Stimulated activated naive CD8-positive, alpha-beta T cell treated with anti-CD3 and anti-CD28 coated beads, Interleukin-15, amount 100 ng/mL, for 72 hours (primary cell): ENCODE measurements at regions not wholly inside any gene's neighbourhood (a gene's known extent, or its start where the extent isn't known, plus 50 kb on each side); places are given as distances from the start of the nearest gene placed in this dataset.
A peak's percentile ranks its signal among the peaks of the same experiment; 100 is the strongest.

Source experiments
- ATAC-seq: fragments of 150-1000 bp; cut with Tn5 transposase; 2 replicates; pipeline ENCODE4 v1.10.0; 2021; ENCODE audit warnings: mild to moderate bottlenecking, moderate library complexity
- DNase-seq, 2 donors: peaks; one replicate each; pipeline ENCODE4 v3.0.0; 2021 to 2022
- H3K27ac Mint-ChIP-seq, 2 donors: one replicate each; pipeline ENCODE4 v1.8.0; 2022; ENCODE audit warnings: mild to moderate bottlenecking in 2 of 2, mixed read lengths in 2 of 2, moderate library complexity in 2 of 2
- H3K27me3 Mint-ChIP-seq: one replicate; pipeline ENCODE4 v1.8.0; 2022; ENCODE audit warnings: mixed read lengths
- H3K4me1 Mint-ChIP-seq: one replicate; pipeline ENCODE4 v1.8.0; 2022; ENCODE audit warnings: mild to moderate bottlenecking, mixed read lengths
- H3K4me3 Mint-ChIP-seq, 2 donors: one replicate each; pipeline ENCODE4 v1.8.0; 2022; ENCODE audit warnings: mild to moderate bottlenecking in 2 of 2, mixed read lengths in 2 of 2, moderate library complexity in 1 of 2
- H3K9me3 Mint-ChIP-seq, 2 donors: one replicate each; pipeline ENCODE4 v1.8.0; 2022; ENCODE audit warnings: mixed read lengths in 2 of 2

DNA sequence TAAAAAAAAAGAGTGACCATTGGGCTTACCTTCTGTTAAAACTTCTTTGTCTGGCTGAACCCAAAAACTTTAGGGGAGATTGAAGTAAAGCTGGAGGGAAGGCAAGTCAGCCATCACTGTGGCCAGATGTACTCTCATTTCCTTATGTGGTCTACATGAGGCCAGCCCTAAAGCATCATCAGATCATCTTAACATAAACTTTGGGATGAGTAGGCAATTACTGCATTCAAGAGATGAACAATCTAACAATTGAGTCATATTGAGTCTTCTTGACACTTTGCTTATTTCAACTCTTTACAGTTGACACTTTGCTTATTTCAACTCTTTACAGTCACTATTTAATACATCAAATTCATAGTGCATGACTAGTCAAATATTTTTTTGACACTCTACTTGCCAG is 155.6 kb downstream of the QPCT start:
- H3K27me3 Mint-ChIP-seq, result peaks cover 8% of the 10 kb centered on the region
- no peaks in the 10 kb centered on the region for H3K4me1 Mint-ChIP-seq
- DNase-seq (no peak), ATAC-seq (peak; percentile 75)
- peaks cover 13 to 14% of the 10 kb centered on the region in 2 donors for H3K9me3 Mint-ChIP-seq
- H3K4me3 Mint-ChIP-seq, result no peak overlapping the region
- H3K27ac Mint-ChIP-seq, result no peak overlapping the region

DNA sequence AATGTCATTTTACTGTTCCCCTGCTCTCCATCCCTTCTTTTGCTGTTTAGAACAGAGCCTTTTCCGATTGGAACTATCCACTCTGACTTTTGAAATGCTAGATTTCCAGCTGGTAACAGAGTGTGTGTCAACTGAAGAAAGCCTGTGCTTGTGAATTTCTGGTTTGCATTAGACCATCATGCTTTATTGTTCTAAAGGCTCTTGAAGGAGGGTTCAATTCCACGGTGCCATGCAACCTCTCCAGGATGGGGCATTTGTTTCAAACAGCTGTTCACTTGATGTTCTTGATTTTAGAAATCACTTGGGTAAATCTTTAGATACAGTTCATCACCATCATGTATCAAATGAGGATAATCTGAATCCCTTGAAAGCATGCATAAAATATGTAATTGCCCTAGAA is 156.7 kb downstream of the QPCT start:
- H3K27me3 Mint-ChIP-seq, result peaks cover 8% of the 10 kb centered on the region
- DNase-seq, result no peak
- peaks cover 4 to 7% of the 10 kb centered on the region in 2 donors for H3K9me3 Mint-ChIP-seq
- no peak overlapping the region for H3K4me3 Mint-ChIP-seq
- H3K27ac Mint-ChIP-seq, result no peak overlapping the region
- H3K4me1 Mint-ChIP-seq, result no peaks in the 10 kb centered on the region
- no peak for ATAC-seq

DNA sequence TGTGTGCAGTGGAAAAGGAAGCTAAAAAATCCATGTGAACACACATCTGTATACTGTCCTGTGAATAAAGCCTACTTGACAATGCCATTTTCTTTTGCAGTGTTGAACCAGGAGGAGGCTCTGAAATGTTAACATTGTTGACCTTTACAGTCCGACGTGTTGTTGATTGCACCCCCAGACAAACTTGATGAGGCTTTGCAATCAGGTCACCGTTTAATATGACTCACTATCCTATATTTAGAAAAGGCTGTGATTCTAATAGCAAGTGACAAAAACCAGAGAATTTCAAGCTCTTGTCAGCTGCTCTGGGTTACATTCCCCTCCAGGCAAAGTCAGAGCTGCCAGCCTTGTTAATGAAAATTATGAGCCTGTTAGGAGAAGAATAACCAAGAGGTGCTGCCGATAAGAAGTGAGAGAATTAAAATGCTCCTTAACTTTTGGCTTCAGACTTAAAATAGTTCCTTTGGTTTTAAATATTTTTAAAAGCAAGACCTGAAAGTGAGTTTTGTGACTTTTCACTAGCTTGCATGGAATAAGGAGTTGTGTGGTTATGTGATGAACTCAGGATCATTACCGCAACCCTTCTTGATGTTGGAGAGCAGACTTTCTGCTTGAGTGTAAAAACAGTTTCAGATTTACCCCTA is 162.1 kb downstream of the QPCT start:
- DNase-seq (no peak), ATAC-seq (no peak)
- no peaks in the 10 kb centered on the region for H3K4me1 Mint-ChIP-seq
- no peak overlapping the region for H3K27ac Mint-ChIP-seq
- no peak overlapping the region for H3K4me3 Mint-ChIP-seq
- H3K27me3 Mint-ChIP-seq, result peaks cover 7% of the 10 kb centered on the region
- no peaks in the 10 kb centered on the region for H3K9me3 Mint-ChIP-seq

DNA sequence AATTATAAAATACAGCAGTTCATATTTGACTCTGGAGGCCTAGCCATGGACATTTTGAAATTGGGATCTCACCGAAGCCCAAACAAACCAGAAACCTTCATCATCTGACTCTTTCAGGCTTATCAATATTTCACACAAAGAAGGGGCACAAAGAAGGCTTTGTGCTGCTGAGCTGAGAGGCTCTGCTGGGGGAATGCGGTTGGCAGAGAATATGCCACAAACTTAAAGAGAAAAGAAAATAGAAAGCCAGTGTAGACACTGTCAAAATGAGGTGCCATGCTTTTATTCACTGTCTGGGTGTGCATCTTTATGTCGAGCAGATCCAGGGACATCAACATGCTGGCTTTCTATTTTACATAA is 162.6 kb downstream of the QPCT start:
- Mint-ChIP-seq H3K4me1 (no peaks in the 10 kb centered on the region), H3K9me3 (no peaks in the 10 kb centered on the region), H3K27ac (no peak overlapping the region), H3K4me3 (no peak overlapping the region), H3K27me3 (peaks cover 2% of the 10 kb centered on the region)
- no peak for ATAC-seq
- DNase-seq, result no peak

DNA sequence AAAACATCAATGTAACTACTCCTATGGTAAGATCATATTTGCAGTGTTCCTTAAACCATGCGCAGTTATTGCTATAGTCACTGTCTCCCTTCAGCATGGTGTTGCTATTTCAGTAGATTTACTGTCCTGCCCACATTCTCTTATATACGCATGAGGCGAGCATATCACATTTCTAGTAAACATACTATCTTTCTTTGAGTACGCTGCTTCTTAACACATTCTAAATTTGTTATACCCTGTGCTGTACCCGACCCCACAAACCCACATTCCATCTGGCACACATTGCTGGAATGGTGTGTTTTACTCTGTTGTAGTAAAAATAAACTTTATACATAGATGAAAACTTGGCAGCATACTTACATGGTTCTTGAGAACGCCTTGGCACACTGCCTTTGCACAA is 163.3 kb downstream of the QPCT start:
- Mint-ChIP-seq H3K27ac (no peak overlapping the region), H3K27me3 (no peaks in the 10 kb centered on the region), H3K4me1 (no peaks in the 10 kb centered on the region), H3K9me3 (no peaks in the 10 kb centered on the region), H3K4me3 (no peak overlapping the region)
- no peak for ATAC-seq
- no peak for DNase-seq

DNA sequence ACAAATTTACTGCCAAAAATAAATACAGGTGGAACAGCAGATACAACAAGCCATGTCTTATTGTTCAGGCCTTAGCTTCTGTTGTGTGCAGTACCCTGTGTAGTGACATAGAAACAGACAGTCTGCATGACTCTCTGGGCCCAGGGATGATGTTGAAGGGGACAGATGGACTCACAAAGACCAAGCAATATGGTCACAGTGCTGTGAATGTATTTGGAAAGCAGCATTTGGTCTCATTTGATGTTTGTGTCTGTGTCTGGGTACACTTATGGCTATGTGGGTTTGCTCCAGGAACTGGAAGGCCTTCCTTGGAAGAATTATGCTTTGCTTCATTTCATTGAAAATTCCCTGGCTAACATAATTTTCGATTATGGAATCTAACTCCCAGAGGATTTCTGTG is 158.5 kb downstream of the CDC42EP3 start:
- Mint-ChIP-seq H3K9me3 (no peaks in the 10 kb centered on the region), H3K27me3 (no peaks in the 10 kb centered on the region), H3K27ac (no peak overlapping the region), H3K4me3 (no peak overlapping the region), H3K4me1 (no peaks in the 10 kb centered on the region)
- DNase-seq, result no peak
- ATAC-seq, result no peak

DNA sequence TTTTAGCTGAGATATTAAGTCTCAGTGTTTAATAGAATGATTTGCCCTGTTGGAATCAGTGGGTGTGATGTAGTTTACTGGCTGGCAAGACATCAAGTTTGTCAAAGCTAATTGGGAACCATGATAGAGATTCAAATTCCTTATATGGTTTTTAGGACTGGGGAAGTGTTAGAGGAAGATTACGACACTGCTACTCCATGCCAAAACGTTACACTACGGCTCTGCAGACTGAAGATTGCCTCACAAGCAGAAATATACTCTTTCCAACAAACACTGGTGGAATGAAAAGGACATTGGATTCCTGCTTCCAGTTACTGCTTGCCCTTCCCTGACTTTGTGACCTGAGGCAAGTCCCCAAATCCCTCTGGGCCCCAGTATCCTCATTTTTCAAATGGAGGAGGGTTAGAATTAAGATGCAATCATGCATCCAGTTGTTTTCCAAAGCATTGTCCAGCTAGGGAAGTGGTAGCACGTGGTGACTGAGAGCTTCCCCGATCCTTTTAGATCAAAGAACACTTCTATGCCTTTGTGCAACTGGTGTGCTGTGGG is 147.6 kb downstream of the CDC42EP3 start:
- DNase-seq (no peak), ATAC-seq (no peak)
- Mint-ChIP-seq H3K4me1 (no peaks in the 10 kb centered on the region), H3K27me3 (no peaks in the 10 kb centered on the region), H3K4me3 (no peak overlapping the region), H3K27ac (no peak overlapping the region), H3K9me3 (no peaks in the 10 kb centered on the region)

DNA sequence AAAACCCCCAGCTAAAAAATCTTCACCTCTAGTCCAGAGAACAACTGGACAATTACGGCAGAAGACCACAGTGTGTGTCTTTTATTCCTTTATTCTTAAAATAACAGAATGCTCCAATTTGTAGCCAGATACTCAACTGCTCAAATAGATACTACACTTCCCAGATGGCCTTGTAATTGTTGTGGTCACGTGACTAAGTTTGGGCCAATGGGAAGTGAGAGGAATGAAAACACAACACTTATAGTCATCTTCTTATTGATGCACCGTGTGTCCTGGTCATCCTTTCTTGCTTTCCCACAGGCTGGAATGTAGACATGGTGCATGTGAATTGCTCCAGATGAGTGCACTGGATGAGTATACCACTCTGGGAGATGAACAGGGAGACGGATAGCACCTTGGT is 145.1 kb downstream of the CDC42EP3 start:
- H3K9me3 Mint-ChIP-seq, result no peaks in the 10 kb centered on the region
- no peak overlapping the region for H3K27ac Mint-ChIP-seq
- H3K4me3 Mint-ChIP-seq, result no peak overlapping the region
- ATAC-seq, result no peak
- DNase-seq, result no peak
- H3K4me1 Mint-ChIP-seq, result no peaks in the 10 kb centered on the region
- no peaks in the 10 kb centered on the region for H3K27me3 Mint-ChIP-seq

DNA sequence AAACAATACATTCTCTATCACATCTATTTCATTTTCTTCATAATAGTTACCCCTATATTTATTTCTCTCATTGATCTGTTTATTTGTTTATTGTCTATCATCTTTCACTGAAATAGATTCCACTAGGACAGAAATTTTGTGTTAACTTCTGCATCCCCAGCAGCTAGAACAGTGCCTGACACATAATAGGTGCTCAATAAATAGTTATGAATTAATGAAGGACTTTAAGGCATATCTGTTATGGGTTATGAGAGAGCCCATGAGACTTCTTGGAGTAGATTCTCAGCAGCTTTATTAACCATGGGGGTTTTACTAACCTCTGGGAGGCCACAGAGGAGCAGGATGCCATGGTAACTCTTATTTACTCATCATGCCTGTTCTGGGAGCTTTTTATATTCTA is 144.6 kb downstream of the CDC42EP3 start:
- no peaks in the 10 kb centered on the region for H3K4me1 Mint-ChIP-seq
- DNase-seq, result no peak
- no peak overlapping the region for H3K27ac Mint-ChIP-seq
- H3K4me3 Mint-ChIP-seq, result no peak overlapping the region
- no peaks in the 10 kb centered on the region for H3K27me3 Mint-ChIP-seq
- ATAC-seq, result no peak
- H3K9me3 Mint-ChIP-seq, result no peaks in the 10 kb centered on the region

DNA sequence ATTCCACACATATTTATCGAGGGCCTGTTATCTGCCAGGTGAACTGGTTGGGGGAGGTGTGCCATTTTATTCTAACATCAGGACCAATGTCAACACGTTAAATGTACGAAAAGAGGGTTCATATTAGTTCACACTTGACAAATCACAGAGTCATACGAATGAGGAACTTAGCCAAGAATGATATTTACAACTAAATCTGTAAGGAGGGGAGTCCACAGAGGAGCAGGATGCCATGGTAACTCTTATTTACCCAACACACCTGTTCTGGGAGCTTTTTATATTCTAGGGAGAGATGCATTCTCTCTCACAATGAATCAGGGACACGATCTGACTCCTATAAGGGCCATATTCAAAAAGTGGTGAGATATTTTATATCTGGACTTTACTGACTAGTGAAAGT is 144.1 kb downstream of the CDC42EP3 start:
- DNase-seq, result no peak
- Mint-ChIP-seq H3K4me3 (no peak overlapping the region), H3K27ac (no peak overlapping the region), H3K9me3 (no peaks in the 10 kb centered on the region), H3K27me3 (no peaks in the 10 kb centered on the region), H3K4me1 (no peaks in the 10 kb centered on the region)
- ATAC-seq, result no peak

DNA sequence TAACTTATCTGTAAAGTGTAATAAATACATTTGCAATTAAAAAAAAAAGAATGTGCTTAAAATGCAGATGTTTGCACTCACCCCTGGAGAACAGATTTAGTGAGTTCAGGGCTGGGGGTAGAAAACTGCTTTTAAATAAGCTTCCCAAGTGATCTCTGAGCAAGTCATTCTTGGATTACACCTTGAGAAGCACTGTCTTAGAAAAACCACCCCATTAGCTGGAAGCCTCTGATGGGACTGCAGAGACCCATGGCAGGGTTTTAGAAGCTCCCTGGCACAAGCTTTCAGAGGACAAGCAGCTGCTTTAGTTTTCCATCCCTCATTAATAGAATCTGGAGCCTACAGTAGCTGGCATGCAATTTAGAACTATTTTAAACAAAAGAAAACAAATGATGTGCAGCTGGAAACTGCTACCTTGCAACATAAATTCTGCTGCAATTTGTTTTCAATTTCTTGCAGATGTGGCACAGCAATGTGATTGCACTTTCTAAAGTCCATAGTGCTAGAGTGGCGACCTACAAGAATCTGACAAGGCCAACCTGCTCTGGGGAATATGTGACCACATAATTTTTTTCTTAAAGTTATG is 141.5 kb downstream of the CDC42EP3 start:
- ATAC-seq (no peak), DNase-seq (no peak)
- no peaks in the 10 kb centered on the region for H3K4me1 Mint-ChIP-seq
- H3K27ac Mint-ChIP-seq, result no peak overlapping the region
- H3K4me3 Mint-ChIP-seq, result no peak overlapping the region
- no peaks in the 10 kb centered on the region for H3K9me3 Mint-ChIP-seq
- H3K27me3 Mint-ChIP-seq, result no peaks in the 10 kb centered on the region

DNA sequence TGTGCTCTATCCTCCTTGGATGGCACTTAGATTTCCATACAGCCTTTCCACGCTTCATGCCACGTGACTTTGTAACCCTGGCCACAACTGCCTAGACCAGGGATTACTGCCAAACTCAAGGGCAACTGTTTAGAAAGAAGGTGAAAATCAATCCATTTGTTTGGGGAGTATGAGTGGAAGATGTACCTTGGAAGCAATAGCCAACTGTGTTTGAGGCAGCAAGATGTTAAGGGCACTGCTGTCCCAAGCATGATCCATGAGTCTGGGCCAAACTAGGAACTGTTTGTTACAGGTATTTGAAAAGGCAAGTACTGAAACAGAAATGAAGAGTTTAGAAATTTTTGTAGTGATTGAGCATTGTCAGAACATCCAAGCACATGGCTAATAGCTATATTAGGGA is 138.9 kb downstream of the CDC42EP3 start:
- no peak for ATAC-seq
- no peak overlapping the region for H3K4me3 Mint-ChIP-seq
- no peak overlapping the region for H3K27ac Mint-ChIP-seq

DNA sequence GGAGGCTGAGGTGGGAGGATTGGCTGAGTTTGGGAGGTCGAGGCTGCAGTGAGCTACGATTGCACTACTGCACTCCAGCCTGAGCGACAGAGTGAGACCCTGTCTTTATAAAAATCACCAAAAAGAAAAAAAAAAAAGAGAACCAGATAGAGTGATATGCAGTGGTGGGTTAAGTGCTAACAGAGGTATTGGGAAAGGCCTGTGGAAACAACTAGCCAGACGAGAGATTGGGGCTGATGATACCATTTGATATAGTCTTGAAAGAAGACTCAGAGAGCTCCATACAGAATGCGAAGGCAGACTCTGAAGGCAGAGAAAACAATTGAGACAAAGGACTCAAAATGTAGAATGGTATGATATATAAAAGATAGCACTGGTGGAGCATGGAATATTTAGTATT is 134.1 kb downstream of the CDC42EP3 start:
- H3K27ac Mint-ChIP-seq, result peak overlapping the region in 1 of 2 donors; percentile 84
- peaks cover 4 to 6% of the 10 kb centered on the region in 2 donors for H3K9me3 Mint-ChIP-seq
- H3K4me3 Mint-ChIP-seq, result no peak overlapping the region
- no peak for DNase-seq
- no peak for ATAC-seq
- H3K27me3 Mint-ChIP-seq, result no peaks in the 10 kb centered on the region
- no peaks in the 10 kb centered on the region for H3K4me1 Mint-ChIP-seq

More for the DNA sequence above, 138.9 kb downstream of the CDC42EP3 start:
- Mint-ChIP-seq H3K9me3 (no peaks in the 10 kb centered on the region), H3K27me3 (no peaks in the 10 kb centered on the region), H3K4me1 (no peaks in the 10 kb centered on the region)
- DNase-seq, result no peak

DNA sequence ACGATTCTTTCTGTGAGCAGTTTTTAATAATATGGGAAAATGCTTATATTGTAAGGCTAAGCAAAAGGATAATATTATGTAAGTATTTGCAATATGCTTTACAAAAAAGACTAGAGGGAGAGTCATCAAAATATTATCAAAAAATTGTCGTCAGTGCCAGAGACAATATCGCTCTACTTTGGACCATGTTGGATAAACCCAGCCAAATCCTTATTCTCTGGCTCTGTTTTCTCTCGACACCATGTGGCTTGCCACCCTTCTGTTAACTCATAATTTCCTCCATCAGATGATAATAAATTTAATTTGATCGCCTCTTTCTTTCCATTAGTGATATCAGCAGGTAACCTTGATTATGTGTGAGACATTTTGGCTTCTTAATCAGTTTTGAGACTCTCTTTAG is 129.9 kb downstream of the CDC42EP3 start:
- ATAC-seq (no peak), DNase-seq (no peak)
- Mint-ChIP-seq H3K9me3 (peaks cover 4 to 6% of the 10 kb centered on the region in 2 donors), H3K27me3 (no peaks in the 10 kb centered on the region), H3K4me1 (no peaks in the 10 kb centered on the region), H3K4me3 (no peak overlapping the region), H3K27ac (no peak overlapping the region)

DNA sequence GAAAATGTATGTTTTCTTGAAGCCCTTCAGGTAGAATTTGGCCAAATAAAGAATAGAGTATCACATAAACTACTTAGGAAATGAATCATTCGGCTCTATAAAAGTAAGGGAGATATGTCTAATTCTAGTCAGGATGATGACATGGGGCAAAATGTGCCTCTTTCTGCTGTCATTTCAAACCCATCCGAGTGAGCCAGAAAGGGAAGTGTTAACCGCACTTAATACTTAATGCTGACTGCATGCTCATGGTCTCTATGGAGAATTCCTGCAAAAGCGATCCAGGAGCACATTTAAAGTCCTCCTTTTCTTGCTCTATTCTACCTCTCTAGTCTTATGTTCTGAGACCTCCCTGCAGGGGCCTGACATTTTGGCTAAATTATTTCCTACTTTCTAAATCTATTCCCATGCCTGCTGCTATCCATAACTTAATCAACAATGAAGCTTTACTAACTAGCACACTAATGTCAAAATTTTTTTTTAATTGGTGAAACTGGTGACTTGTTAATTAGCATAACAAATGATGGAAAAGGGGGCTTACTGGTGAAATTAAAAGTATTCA is 127.4 kb downstream of the CDC42EP3 start:
- no peak for DNase-seq
- H3K9me3 Mint-ChIP-seq, result peaks cover 3 to 4% of the 10 kb centered on the region in 2 donors
- no peak for ATAC-seq
- H3K4me3 Mint-ChIP-seq, result no peak overlapping the region
- H3K4me1 Mint-ChIP-seq, result no peaks in the 10 kb centered on the region
- H3K27me3 Mint-ChIP-seq, result no peaks in the 10 kb centered on the region
- no peak overlapping the region for H3K27ac Mint-ChIP-seq

DNA sequence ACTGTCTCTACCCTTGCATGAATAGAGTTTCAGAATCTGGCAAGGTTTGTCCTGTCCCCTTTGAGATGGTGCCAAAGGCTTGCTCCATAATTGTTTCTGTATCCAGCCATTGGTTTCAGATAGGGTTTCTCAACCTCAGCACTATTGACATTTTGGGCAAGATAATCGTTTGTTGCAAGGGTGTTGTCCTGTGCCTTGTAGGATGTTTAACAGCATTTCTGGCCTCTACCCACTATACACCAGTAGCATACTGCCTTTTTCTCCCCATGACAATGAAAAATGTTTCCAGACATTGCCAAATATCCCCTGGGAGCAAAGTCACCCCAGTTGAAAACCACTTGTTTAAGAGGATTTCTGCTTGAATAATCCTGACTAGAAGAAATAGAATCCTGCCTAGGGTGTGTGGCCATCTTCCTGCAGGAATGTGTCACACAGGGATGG is 126.8 kb downstream of the CDC42EP3 start:
- DNase-seq (no peak), ATAC-seq (no peak)
- Mint-ChIP-seq H3K9me3 (no peaks in the 10 kb centered on the region), H3K4me3 (no peak overlapping the region), H3K4me1 (peaks cover 2% of the 10 kb centered on the region), H3K27me3 (no peaks in the 10 kb centered on the region), H3K27ac (no peak overlapping the region)
